ENCODE measurements at regions not wholly inside any gene's neighbourhood (a gene's known extent, or its start where the extent isn't known, plus 50 kb on each side); places are given as distances from the start of the nearest gene placed in this dataset.
"Not testable (repeated sequence)": the region's sequence is repeated elsewhere in the genome, so short reads cannot be mapped to it uniquely, and the experiment has no call there.

DNA sequence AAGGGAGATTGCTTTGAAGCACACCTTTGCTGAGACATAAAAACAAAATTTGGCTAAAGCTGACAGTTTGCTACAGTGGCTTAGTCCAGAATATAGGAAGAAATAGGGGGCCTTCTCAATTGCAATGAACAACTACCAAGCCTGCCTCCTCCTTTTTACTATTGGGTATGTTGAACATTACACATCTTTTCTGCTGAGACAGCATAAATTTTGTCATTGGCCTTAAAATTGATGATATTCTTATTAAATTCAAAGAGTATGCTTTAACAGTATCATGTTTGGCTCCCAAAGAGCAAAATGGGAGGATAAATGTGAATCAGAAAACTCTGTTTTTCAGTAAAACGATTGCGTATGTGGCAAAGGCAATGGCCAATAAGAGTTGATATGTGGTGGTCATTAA, 721.9 kb upstream of the IGFBP7 start:
- no peak for DNase-seq

DNA sequence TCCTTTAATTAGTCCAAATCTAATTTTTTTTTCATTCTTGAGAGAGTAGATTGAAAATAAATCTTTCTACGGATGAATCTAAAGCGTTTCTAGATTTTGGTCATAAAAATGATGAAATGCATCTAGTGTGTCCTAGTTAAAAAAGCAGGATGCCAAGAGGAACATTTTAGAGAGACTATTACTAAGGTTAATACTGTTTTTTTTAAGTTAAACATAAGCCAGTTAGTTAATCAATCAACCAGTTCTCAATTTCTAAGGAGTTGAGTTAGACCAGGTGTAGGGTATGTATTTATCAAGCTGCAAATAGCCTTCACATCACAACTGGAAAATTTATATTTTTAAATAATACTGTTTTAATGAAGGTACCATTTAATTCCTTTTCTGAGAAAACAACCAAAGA, 679.5 kb upstream of the IGFBP7 start:
- no peak for DNase-seq

DNA sequence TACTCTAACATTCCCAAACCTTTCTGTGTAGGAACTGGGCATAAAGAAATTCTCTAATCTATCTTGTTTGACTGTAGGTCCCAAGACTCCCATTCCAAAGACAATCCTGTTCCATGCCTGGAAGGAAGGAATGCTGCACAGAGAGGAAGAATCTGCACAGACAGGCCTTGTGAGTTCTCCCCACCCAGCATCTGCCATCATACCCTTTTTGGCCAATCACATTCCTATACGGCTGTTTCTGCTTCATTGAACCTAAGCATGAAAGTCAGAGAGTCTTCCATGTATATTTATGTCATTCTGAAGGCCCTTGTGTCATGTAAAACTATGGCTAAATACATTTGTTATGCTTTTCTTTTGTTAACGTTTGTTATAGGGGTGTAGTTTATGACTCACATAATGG, 667.7 kb upstream of the IGFBP7 start:
- DNase-seq, result no peak

DNA sequence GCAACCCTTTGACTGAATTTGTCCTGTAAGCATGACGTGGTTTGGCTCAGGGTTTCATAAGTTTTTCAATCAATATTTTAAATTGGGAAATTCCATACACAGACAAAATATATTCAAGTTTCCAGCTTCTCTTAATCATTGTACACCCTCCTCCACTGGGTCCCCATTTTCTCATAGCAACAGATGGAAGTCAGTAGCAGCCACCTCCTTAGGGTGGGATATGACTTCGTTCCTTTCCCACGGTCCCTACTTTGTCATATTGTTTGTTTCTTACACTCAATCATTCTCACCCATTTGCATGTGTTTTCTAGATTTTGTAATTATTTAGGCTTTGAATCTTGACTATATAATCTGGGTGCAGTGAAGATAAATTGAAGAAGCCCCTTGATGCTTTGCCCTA, 664.5 kb upstream of the IGFBP7 start:
- no peak for DNase-seq

DNA sequence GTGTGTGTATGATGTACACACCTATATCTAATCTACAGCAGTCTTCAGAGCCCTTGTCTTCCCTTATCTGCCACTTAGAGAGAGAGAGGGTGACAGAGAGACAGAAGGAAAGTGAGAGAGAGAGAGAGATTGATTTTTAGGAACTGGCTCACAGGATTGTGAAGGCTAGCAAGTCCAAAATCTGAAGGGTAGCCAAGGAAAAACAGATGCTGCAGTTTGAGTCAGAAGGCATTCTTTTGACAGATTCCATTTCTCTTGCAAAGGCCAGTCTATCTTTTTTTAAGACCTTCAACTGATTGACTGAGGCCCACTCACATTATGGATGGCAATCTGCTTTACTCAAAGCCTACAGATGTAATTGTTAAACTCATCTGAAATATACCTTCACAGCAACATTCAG, 664.0 kb upstream of the IGFBP7 start:
- DNase-seq, result no peak

DNA sequence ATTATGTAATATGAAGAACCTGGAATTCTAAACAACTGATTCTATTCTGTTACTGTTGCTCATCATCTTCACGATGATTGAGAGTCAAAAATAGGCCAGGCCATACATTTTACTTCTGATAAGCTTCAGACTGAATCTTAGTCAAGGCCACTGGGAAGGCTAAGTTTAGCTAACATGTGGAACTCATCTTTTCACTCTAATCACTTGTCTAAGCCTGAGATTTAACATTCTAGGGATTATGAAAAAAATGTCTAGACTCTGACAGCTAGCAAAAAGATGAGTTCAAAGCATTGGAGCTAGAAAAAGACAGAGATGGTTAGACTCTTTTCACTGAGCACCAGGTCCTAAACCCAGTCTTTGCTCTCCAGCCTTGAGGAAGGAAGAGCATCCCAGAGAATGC, 656.2 kb upstream of the IGFBP7 start:
- DNase-seq, result no peak

DNA sequence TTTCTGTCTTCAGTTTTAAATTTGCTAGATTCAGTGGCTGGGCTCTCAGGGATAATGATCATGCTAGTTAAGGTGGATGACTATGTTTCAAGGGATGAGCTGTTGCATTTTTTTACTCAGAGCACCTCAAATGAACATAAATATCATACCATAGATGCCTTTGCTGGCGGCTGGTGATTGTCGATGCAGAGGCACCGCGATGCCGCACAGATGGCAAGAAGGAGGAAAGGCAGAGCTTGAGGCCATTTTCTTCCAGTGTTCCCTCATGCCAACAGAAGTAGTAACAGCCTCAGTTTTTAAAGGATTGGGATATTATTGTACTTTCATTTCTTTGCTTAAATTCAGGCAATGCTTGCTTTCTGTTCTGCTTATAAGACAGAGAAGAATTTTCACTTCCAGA, 654.7 kb upstream of the IGFBP7 start:
- no peak for DNase-seq

DNA sequence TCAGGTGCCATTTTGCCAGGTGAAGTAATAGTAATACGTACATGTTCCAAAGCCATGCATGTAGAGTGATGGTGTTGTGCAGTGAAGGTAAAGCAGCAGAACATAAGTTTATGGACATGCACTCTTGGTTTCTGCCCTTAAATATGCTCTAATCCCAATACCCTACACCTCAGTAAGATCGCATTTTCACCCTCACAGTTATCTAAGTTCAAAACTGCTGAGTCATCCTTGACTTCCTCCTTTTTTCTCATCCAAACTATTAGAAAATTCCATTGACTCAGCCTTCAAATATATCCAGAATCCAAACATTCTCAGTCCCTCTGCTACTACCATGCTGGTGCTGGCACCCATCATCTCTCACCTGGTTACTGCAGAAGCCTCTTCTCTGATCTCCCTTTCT, 652.9 kb upstream of the IGFBP7 start:
- DNase-seq, result no peak

DNA sequence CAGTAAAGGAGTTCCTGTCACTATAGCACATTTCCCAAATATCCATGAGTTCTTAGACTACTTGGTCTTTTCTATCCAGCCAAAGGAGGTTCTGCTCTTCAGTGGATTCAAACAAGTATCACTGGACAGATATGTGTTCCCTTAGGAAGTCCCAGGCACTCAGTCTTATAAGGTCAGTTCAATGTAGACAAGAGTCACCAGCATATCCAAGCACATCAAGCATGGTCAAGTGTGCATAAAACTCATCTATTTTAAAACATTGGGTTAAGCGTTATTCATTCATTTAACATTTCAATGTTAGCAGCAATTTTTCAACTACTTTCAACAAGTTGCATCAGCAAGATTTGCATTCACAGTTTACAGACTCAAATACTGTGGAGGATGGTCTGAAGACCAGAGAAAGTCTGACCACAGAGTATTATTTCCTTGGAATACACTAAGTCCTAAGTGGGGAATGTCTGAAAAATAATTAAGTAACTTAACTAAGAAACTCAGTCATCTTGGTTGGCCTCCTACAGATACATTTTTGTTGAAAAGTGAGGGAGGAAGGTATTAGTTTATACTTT, 630.5 kb upstream of the IGFBP7 start:
- no peak for DNase-seq

DNA sequence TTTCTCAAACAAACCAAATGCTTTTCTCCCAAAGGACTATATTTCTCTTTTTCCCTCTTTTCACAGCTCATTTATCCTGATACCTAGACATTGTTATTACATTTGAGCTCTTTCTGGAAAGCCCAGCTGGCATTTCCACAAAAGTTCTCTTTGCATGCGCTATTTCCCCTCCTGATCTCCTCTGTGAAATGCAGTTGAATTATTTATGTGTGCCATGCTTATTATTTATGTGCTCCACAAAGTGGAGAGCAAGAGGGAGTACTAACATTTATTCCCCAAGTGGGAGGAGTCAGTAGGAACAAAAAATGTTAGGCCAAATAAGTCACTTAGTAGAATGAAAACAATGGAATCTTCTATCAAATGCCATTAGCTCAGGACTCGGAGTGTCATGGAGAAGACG, 626.6 kb upstream of the IGFBP7 start:
- DNase-seq, result no peak

DNA sequence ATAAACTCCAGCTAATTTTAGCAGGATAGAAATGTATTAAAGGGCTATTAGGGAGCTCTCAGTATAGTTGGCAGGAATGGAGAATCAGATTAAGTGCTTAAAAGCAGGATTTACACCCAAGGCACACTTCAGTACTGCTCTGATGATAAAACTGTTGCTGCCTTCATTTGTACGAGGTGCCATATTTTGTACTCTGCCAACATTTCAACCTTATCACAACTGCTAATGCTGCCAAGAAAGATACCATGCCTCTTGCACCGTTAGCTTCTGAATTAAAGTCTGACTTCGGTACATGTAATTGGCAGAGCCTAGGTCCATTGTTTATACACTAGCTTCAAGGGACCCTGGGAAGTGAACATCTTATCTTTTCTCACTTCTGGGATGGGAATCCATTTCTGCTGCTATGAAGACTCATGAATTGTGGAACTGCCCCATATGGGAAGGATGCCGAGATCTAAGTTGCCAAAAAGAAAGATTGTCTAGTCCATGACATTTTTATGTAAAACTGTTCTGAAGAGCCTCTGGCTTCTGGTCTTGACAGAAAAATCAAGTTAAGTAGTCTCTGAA, 624.0 kb upstream of the IGFBP7 start:
- DNase-seq, result no peak

DNA sequence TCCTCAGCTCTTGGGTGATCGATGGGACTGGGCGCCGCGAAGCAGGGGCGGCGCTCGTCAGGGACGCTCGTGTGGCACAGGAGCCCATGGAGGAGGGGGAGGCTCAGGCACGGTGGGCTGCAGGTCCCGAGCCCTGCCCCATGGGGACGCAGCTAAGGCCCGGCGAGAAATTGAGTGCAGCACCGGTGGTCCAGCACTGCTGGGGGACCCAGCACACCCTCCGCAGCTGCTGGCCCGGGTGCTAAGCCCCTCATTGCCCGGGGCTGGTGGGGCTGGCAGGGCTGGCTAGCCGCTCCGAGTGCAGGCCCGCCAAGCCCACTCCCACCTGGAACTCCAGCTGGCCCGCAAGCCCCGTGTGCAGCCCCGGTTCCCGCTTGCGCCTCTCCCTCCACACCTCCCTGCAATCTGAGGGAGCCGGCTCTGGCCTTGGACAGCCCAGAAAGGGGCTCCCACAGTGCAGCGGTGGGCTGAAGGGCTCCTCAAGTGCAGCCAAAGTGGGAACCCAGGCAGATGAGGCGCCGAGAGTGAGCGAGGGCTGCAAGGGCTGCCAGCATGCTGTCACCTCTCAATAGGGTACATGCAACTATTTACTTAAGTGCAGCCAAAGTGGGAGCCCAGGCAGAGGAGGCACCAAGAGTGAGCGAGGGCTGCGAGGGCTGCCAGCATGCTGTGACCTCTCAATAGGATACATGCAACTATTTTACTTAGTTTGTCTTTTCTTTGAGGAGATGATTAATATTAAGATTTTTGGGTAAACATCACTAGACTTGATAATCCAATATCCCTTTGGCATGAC, 619.8 kb upstream of the IGFBP7 start:
- DNase-seq, result not testable (repeated sequence)

DNA sequence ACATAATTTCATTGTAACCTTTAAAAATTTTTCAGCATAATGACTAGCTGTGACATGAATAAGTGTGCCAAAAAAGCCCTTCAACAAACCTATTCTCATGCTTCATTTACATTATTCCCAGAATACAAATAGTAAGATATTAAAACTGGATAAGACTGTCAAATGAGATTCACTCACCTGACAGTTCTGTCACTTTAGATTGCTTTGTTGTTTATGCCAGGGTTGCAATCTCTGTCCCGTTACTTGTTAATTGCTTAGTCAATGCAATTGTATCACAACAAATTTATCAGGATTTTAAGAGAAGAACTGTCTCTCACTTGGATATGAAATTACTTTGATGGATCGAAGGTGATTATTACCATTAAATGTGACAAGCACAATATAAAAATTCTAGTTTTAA, 616.0 kb upstream of the IGFBP7 start:
- no peak for DNase-seq

DNA sequence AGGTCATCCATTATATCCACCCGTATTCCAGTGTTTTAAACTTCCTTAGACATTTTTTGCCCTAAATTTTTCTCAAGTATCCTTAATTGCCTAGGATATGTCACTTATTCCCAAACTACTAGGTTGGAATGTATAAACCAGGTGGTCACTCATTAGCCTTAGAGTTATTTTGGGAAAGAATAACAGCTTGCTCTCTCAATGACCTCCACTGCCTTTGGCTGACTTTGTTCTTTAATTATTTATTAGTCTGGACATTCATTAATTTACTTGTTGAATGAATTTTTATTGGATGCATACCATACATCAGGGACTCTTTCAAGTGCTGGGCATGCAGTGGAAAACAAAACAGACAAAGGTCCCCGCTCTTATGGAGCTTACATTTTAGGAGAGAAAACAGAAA, 609.3 kb upstream of the IGFBP7 start:
- no peak for DNase-seq

DNA sequence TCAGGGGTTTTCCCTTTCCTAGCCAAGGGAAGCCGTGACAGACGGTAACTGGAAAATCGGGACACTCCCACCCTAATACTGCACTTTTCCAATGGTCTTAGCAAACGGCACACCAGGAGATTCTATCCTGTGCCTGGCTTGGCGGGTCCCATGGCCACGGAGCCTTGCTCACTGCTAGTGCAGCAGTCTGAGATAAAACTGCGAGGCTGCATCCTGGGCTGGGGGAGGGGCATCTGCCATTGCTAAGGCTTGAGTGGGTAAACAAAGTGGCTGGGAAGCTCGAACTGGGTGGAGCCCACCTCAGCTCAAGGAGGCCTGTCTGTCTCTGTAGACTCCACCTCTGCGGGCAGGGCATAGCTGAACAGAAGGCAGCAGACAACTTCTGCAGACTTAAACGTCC, 604.1 kb upstream of the IGFBP7 start:
- not testable (repeated sequence) for DNase-seq

DNA sequence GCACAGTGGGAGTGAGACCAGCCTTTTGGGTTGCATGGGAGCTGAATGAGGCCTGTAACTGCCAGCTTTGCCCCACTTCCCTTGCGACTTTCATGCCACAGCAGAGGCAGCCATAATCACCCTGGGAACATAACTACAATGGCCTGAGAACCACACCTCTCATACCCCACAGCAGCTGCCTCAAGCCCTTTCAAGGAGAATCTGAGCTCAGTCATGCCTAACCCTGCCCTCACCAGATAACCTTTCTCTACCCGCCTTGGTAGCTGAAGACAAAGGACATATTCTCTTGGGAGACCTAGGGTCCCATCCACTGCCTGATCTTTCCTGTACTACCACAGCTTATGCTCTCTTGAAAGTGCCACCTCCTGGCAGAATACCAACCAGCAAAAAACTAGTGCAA, 599.9 kb upstream of the IGFBP7 start:
- DNase-seq, result no peak

DNA sequence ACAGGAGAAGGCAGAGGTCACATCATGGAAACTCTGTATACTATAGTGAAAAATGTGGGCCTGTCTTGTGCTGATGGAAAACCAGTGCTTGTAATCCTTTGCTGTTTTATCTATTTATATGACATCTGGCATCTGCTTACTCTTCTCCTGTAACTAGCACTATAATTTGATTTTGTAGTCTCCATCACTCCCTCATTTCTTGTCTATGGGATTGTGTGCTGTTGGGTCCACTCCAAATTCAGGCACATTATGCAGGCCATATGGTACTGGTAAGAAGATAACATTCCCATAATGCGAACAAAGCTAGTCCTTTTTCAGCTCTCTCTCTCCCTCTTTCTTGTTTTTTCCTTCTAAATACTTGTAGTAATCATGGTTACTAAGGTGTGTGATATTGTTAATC, 581.2 kb upstream of the IGFBP7 start:
- DNase-seq, result no peak

DNA sequence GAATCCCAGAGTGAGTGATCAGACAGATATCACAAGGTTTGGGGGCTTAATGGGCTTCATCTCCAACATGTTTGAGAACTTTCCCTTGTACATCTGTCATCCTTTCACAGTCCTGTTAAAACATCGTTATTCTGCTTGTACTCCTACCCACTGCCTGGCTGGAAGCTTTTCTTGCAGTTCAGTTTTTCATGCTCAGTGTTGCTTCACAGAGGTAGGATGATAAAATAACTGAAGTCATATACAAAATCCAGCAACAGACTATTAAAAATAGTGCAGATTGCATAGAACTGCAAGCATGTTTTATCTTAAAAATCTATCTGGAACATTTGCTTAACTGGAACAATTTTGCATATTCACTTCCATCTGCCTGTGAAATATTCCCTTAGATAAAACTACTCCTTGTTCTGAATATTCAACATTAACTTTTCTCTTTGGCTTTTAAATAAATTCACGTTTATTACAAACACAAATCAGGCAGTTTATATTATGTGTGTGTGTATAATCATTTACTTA, 579.6 kb upstream of the IGFBP7 start:
- no peak for DNase-seq

DNA sequence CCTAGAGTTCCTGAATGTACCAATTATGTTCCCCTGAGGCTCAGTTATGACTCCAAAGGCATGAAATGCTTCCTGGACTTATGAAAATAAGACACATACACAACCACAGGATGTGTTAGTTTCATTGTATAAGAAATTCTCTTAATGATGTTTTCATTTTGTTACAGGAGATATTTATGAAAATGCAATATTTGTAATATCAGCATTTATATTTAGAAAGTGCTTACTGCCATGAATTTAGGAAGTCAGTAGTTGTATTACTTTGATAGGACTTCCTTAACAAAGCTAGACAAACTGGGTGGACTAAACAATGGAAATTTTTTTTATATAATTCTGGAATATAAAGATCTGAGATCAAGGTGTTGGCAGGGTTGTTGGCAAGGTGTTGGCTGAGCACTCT, 572.1 kb upstream of the IGFBP7 start:
- DNase-seq, result no peak

DNA sequence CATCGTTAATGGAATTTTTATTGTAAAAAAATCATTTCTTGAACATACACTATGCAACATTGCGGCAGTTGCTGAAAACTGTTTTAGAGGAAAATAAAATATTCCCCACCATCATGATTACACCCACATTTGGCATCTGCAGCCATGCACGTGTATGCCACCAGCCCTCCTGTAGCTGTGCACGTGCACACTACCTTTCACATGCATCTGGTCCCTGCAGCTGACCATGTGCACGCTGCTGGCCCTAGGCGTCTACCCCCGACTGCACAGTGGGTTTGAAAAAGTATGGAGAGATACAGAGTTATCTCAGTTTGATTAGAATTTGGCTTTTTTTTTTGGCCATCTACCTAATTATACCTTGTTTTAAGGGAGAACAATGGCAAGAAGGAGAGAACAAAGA, 569.8 kb upstream of the IGFBP7 start:
- DNase-seq, result no peak

DNA sequence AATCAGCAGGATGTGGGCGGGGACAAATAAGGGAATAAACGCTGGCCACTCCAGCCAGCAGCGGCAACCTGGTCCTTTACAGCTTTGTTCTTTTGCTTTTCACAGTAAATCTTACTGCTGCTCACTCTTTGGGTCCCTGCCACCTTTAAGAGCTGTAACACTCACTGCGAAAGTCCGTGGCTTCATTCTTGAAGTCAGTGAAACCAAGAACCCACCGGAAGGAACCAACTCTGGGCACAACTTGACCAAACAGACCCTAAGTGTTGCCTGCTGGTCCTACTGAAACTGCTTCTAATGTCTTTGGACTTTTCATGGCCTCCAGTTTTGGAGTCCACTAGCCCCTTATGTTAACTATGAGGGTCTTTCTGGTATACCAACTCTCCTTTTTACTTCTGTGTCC, 566.2 kb upstream of the IGFBP7 start:
- no peak for DNase-seq

DNA sequence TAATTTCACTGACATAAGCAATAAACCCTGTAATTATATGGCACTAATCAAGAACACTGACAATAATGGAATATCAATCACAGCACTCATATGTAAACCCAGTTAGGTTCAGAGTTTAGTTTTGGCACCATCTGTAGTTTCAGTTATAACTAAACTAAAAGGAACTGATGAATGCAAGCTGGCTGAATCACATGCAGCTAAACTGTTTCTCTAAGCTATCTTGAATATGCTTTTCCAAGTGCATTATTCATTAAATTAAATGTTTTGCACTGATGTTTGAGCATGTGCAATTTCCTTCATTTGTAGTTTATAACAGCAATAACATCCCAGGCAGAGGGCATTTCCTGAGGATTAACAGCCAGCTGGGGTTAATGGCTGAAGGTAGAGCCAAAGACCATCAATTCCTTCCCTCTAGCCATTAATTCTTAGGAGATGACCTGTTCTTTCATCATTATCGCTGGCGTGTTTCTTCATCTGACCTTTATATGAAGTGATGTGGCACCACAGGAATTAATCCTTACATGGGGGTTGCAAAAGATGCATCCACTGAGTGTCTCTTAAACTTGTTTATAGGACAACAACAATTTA, 562.8 kb upstream of the IGFBP7 start:
- DNase-seq, result no peak

DNA sequence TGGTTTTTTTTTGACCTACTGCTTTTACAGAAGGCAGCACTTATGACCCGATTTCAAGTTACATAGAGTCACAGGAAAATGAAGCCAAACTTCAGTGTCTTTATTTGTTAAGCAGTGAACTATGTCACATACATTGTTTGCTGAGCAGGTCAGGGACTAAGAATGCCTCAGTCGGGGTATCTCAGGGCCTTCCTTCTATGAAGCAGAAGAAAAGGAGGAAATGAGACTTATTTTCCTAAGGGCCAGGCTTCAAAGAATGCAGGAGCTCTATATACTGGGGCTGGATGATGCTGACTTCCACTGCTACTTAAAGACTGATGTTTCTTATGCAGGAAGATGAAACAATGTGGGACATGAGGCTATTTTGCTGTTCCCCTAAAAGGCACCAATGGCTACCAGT, 558.4 kb upstream of the IGFBP7 start:
- DNase-seq, result no peak

DNA sequence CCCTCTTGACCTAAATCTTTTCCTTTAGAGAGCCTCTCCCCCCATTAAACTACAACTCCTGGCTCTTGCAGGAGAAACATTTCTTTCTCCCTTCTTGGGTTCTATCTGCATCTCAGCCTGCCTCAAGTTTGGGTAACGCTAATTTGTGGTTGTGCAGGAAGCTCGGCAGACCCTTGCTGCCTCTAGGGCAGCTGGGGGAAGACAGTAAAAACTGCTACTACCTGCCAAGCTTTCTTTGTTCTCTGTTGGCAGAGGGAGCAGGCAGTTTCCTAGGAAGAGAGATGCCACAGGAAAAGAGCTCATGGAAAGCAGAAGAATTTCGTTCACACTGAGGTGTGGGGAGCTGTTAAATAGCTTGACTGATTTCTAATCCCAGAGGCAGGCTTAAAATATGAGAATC, 555.6 kb upstream of the IGFBP7 start:
- DNase-seq, result no peak

All from CD4-positive, alpha-beta T cell treated with Interleukin-17A for 1 hour (primary cell).